PC-3 (cell line): ENCODE measurements at regions not wholly inside any gene's neighbourhood (a gene's known extent, or its start where the extent isn't known, plus 50 kb on each side); places are given as distances from the start of the nearest gene placed in this dataset.

Experiments used
- CTCF ChIP-seq: fragments of 300-600 bp; sonication (generic); conservative IDR thresholded peaks from 2 replicates; pipeline ENCODE4 v1.5.1; 2017; ENCODE audit warnings: antibody characterized with exemption, low read depth, mild to moderate bottlenecking, low read length
- EZH2phosphoT487 ChIP-seq: fragments of 300-600 bp; sonication (generic); IDR thresholded peaks from 2 replicates; pipeline ENCODE4 v1.6.1; 2018; ENCODE audit warnings: mild to moderate bottlenecking, antibody characterized with exemption, low read length, borderline replicate concordance

GRCh38 chr15:69666921-69667811 is 214.5 kb downstream of the RPLP1 start:
- no peak for TF ChIP-seq CTCF
- TF ChIP-seq EZH2phosphoT487, result no peak
